WTC11 (cell line): ENCODE measurements at regions not wholly inside any gene's neighbourhood (a gene's known extent, or its start where the extent isn't known, plus 50 kb on each side); places are given as distances from the start of the nearest gene placed in this dataset.

Source experiments
- ATAC-seq: fragments of 200-7000 bp; cut with Tn5 transposase; 2 replicates; pipeline ENCODE4 v1.10.0; 2021; ENCODE audit warnings: mild to moderate bottlenecking, moderate library complexity
- CTCF ChIA-PET: fragments of 300-600 bp; sonication (Branson Sonifier 250); formaldehyde crosslinking; loops from one replicate; lab custom pipeline; 2021; ENCODE audit warnings: antibody characterized with exemption; lab: Charles Lee
- POLR2A ChIA-PET: fragments of 350-600 bp; sonication (Branson Sonifier 250); formaldehyde crosslinking; loops from one replicate; lab custom pipeline; 2021; ENCODE audit warnings: antibody characterized with exemption; lab: Charles Lee
- DNase-seq: peaks from one replicate; pipeline ENCODE4 v3.0.0; 2021; ENCODE audit warnings: low spot score
- H3K27ac Mint-ChIP-seq: 2 replicates; pipeline ENCODE4 v1.8.0; 2021; ENCODE audit warnings: mixed read lengths
- H3K27me3 Mint-ChIP-seq: 2 replicates; pipeline ENCODE4 v1.8.0; 2021; ENCODE audit warnings: low read depth, mild to moderate bottlenecking, moderate library complexity, mixed read lengths
- H3K36me3 Mint-ChIP-seq: 2 replicates; pipeline ENCODE4 v1.8.0; 2021; ENCODE audit warnings: mixed read lengths
- H3K4me1 Mint-ChIP-seq: 2 replicates; pipeline ENCODE4 v1.8.0; 2022; ENCODE audit warnings: mixed read lengths
- H3K4me3 Mint-ChIP-seq: 2 replicates; pipeline ENCODE4 v1.8.0; 2021; ENCODE audit warnings: mild to moderate bottlenecking, moderate library complexity, mixed read lengths
- H3K9me3 Mint-ChIP-seq: 2 replicates; pipeline ENCODE4 v1.8.0; 2021; ENCODE audit warnings: mixed read lengths
- AFF4 ChIP-seq: sonication (generic); formaldehyde crosslinking; IDR thresholded peaks from 2 replicates; pipeline ENCODE4 v1.8.1; 2023; ENCODE audit warnings: mild to moderate bottlenecking, missing genetic modification reagents, borderline replicate concordance
- ATF6 ChIP-seq: sonication (generic); formaldehyde crosslinking; IDR thresholded peaks from 2 replicates; pipeline ENCODE4 v1.8.1; 2023; ENCODE audit warnings: mild to moderate bottlenecking, missing genetic modification reagents
- E2F5 ChIP-seq: sonication (generic); formaldehyde crosslinking; IDR thresholded peaks from 2 replicates; pipeline ENCODE4 v1.8.1; 2022; ENCODE audit warnings: mild to moderate bottlenecking, moderate library complexity, missing genetic modification reagents
- FOXK1 ChIP-seq: sonication (generic); formaldehyde crosslinking; IDR thresholded peaks from 2 replicates; pipeline ENCODE4 v1.8.0; 2022; ENCODE audit warnings: mild to moderate bottlenecking, moderate library complexity, missing genetic modification reagents
- GTF2I ChIP-seq: fragments of 250-450 bp; sonication (Bioruptor Pico); conservative IDR thresholded peaks from 2 replicates; pipeline ENCODE4 v1.4.0; 2021; ENCODE audit warnings: mild to moderate bottlenecking
- NFE2L1 ChIP-seq: sonication (generic); formaldehyde crosslinking; IDR thresholded peaks from 2 replicates; pipeline ENCODE4 v1.8.1; 2023; ENCODE audit warnings: missing genetic modification reagents
- NR1H2 ChIP-seq: sonication (generic); formaldehyde crosslinking; IDR thresholded peaks from 2 replicates; pipeline ENCODE4 v1.9.0; 2021; ENCODE audit warnings: mild to moderate bottlenecking, moderate library complexity, missing genetic modification reagents
- PRRX2 ChIP-seq: fragments of 250-450 bp; sonication (Bioruptor Pico); IDR thresholded peaks from 2 replicates; pipeline ENCODE4 v1.8.0; 2021; ENCODE audit warnings: mild to moderate bottlenecking
- SMAD4 ChIP-seq: sonication (generic); formaldehyde crosslinking; IDR thresholded peaks from 2 replicates; pipeline ENCODE4 v1.8.0; 2022; ENCODE audit warnings: mild to moderate bottlenecking, missing genetic modification reagents
- SP1 ChIP-seq: sonication (generic); formaldehyde crosslinking; conservative IDR thresholded peaks from 2 replicates; pipeline ENCODE4 v1.8.1; 2022; ENCODE audit warnings: missing genetic modification reagents
- TCF7 ChIP-seq: sonication (generic); formaldehyde crosslinking; IDR thresholded peaks from 2 replicates; pipeline ENCODE4 v1.8.0; 2022; ENCODE audit warnings: mild to moderate bottlenecking, low read depth, missing genetic modification reagents, moderate library complexity
- ZBTB21 ChIP-seq: sonication (generic); formaldehyde crosslinking; IDR thresholded peaks from 2 replicates; pipeline ENCODE4 v1.8.1; 2023; ENCODE audit warnings: mild to moderate bottlenecking, missing genetic modification reagents, borderline replicate concordance
- ZNF317 ChIP-seq: sonication (generic); formaldehyde crosslinking; IDR thresholded peaks from 2 replicates; pipeline ENCODE4 v1.8.1; 2023; ENCODE audit warnings: low read depth, mild to moderate bottlenecking, moderate library complexity, missing genetic modification reagents, borderline replicate concordance
- ZNF396 ChIP-seq: fragments of 250-450 bp; sonication (Bioruptor Pico); IDR thresholded peaks from 2 replicates; pipeline ENCODE4 v1.8.0; 2021; ENCODE audit warnings: mild to moderate bottlenecking, moderate library complexity, borderline replicate concordance
- ZNF512 ChIP-seq: sonication (generic); formaldehyde crosslinking; IDR thresholded peaks from 2 replicates; pipeline ENCODE4 v1.8.1; 2022; ENCODE audit warnings: missing genetic modification reagents, borderline replicate concordance
- ZSCAN18 ChIP-seq: fragments of 250-450 bp; sonication (Bioruptor Pico); IDR thresholded peaks from 2 replicates; pipeline ENCODE4 v2.1.2; 2022; ENCODE audit warnings: mild to moderate bottlenecking, moderate library complexity
- TF ChIP-seq, protein P1 (sequence below): sonication (generic); formaldehyde crosslinking; IDR thresholded peaks from 2 replicates; pipeline ENCODE4 v1.8.0; 2022; ENCODE audit warnings: mild to moderate bottlenecking, missing genetic modification reagents
- TF ChIP-seq, protein P2 (sequence below): sonication (generic); formaldehyde crosslinking; IDR thresholded peaks from 2 replicates; pipeline ENCODE4 v1.8.0; 2022; ENCODE audit warnings: mild to moderate bottlenecking, missing genetic modification reagents

- no peak overlapping the region for H3K4me3 Mint-ChIP-seq
- no peaks in the 10 kb centered on the region; the same call in 1 of the 2 replicates for H3K27me3 Mint-ChIP-seq
- no peak for DNase-seq
- H3K27ac Mint-ChIP-seq: no peak overlapping the region
- no peak for TF ChIP-seq ATF6 (CRISPR knock-in tag)
- no peak for TF ChIP-seq ZBTB21
- TF ChIP-seq, protein P1, sequence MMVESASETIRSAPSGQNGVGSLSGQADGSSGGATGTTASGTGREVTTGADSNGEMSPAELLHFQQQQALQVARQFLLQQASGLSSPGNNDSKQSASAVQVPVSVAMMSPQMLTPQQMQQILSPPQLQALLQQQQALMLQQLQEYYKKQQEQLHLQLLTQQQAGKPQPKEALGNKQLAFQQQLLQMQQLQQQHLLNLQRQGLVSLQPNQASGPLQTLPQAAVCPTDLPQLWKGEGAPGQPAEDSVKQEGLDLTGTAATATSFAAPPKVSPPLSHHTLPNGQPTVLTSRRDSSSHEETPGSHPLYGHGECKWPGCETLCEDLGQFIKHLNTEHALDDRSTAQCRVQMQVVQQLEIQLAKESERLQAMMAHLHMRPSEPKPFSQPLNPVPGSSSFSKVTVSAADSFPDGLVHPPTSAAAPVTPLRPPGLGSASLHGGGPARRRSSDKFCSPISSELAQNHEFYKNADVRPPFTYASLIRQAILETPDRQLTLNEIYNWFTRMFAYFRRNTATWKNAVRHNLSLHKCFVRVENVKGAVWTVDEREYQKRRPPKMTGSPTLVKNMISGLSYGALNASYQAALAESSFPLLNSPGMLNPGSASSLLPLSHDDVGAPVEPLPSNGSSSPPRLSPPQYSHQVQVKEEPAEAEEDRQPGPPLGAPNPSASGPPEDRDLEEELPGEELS (CRISPR knock-in tag): no peak
- no peak for TF ChIP-seq TCF7
- no peaks in the 10 kb centered on the region for H3K36me3 Mint-ChIP-seq
- H3K9me3 Mint-ChIP-seq: peaks cover 6% of the 10 kb centered on the region; the same call in 1 of the 2 replicates
- no peak for ATAC-seq
- POLR2A ChIA-PET: no interaction called here
- no peaks in the 10 kb centered on the region for H3K4me1 Mint-ChIP-seq
- CTCF ChIA-PET: interaction anchor here (0.6 kb wide), 1 partner anchor 39 kb away, joined by 6 read pairs; no protein-coding TSS in a partner anchor
Measured at GRCh38 chr4:81621490-81621889, 149.8 kb upstream of the RASGEF1B start.

DNA sequence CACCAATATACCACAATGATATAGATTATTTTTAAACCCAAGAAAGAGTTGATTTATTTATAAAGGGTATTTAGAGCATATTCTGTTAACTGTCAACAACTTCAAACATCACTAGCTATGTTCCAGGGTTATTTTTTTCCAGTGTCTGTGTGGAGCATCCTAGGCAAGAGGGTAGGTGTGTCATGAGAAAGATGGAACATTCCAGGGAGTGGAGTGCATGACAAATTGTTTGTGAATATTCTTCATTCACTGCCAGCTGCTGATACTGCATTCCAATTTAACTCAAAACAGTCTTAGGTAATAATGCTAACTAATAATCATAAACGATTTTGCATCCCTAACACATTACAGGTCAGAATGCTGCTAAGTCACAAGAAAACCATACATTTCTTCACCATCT lies 148.7 kb upstream of the RASGEF1B start:
- peaks cover 6% of the 10 kb centered on the region; the same call in 1 of the 2 replicates for H3K9me3 Mint-ChIP-seq
- H3K27ac Mint-ChIP-seq: no peak overlapping the region
- TF ChIP-seq GTF2I (CRISPR knock-in tag) (no peak), NFE2L1 (CRISPR knock-in tag) (no peak), FOXK1 (CRISPR knock-in tag) (no peak), ZNF512 (no peak), TCF7 (no peak), NR1H2 (no peak), SMAD4 (CRISPR knock-in tag) (no peak), PRRX2 (CRISPR knock-in tag) (no peak), ZNF317 (no peak), SP1 (CRISPR knock-in tag) (no peak), ZNF396 (no peak), E2F5 (CRISPR knock-in tag) (no peak), AFF4 (CRISPR knock-in tag) (no peak), ZSCAN18 (CRISPR knock-in tag) (no peak), ZBTB21 (no peak)
- TF ChIP-seq, protein P2, sequence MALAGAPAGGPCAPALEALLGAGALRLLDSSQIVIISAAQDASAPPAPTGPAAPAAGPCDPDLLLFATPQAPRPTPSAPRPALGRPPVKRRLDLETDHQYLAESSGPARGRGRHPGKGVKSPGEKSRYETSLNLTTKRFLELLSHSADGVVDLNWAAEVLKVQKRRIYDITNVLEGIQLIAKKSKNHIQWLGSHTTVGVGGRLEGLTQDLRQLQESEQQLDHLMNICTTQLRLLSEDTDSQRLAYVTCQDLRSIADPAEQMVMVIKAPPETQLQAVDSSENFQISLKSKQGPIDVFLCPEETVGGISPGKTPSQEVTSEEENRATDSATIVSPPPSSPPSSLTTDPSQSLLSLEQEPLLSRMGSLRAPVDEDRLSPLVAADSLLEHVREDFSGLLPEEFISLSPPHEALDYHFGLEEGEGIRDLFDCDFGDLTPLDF: no peak
- H3K36me3 Mint-ChIP-seq: no peaks in the 10 kb centered on the region
- no peaks in the 10 kb centered on the region; the same call in 1 of the 2 replicates for H3K27me3 Mint-ChIP-seq
- H3K4me1 Mint-ChIP-seq: no peaks in the 10 kb centered on the region
- CTCF ChIA-PET: interaction anchor here (0.9 kb wide), 1 partner anchor 153 kb away, joined by 3 read pairs; no protein-coding TSS in a partner anchor
- POLR2A ChIA-PET: no interaction called here
- no peak overlapping the region for H3K4me3 Mint-ChIP-seq
- ATAC-seq (no peak), DNase-seq (no peak)
